Cardiac muscle cell (in vitro differentiated cells and primary cell): ENCODE measurements at regions not wholly inside any gene's neighbourhood (a gene's known extent, or its start where the extent isn't known, plus 50 kb on each side); places are given as distances from the start of the nearest gene placed in this dataset.

Experiments used
- DNase-seq, 2 donors: peaks; one replicate each; pipeline versions ENCODE4 v3.0.0 to v3.0.0-alpha.2; 2010 to 2017; ENCODE audit warnings: low read depth in 1 of 2, low spot score in 1 of 2
- H3K27ac ChIP-seq: fragments of 200-600 bp; sonication (generic); 2 replicates; pipeline ENCODE4 v1.5.1; 2016
- H3K27me3 ChIP-seq: fragments of 200-600 bp; sonication (generic); 2 replicates; pipeline ENCODE4 v1.6.0; 2016; ENCODE audit warnings: control low read depth
- H3K36me3 ChIP-seq: fragments of 200-600 bp; sonication (generic); 2 replicates; pipeline ENCODE4 v1.5.1; 2016; ENCODE audit warnings: control low read depth
- H3K4me1 ChIP-seq: fragments of 200-600 bp; sonication (generic); 2 replicates; pipeline ENCODE4 v1.8.1; 2017; ENCODE audit warnings: low read depth, mild to moderate bottlenecking, mixed run types
- H3K4me3 ChIP-seq: fragments of 200-600 bp; sonication (generic); 2 replicates; pipeline ENCODE4 v1.5.1; 2016; ENCODE audit warnings: mild to moderate bottlenecking
- H3K9me3 ChIP-seq: fragments of 200-600 bp; sonication (generic); 2 replicates; pipeline ENCODE4 v1.5.1; 2017; ENCODE audit warnings: low read depth, mild to moderate bottlenecking, control low read depth
- TF ChIP-seq, protein P1 (sequence below): IDR thresholded peaks from 2 replicates; pipeline ENCODE4 v1.5.1; 2012; ENCODE audit warnings: low read depth, mild to moderate bottlenecking, low read length

- H3K9me3 ChIP-seq = no peaks in the 10 kb centered on the region
- TF ChIP-seq, protein P1, sequence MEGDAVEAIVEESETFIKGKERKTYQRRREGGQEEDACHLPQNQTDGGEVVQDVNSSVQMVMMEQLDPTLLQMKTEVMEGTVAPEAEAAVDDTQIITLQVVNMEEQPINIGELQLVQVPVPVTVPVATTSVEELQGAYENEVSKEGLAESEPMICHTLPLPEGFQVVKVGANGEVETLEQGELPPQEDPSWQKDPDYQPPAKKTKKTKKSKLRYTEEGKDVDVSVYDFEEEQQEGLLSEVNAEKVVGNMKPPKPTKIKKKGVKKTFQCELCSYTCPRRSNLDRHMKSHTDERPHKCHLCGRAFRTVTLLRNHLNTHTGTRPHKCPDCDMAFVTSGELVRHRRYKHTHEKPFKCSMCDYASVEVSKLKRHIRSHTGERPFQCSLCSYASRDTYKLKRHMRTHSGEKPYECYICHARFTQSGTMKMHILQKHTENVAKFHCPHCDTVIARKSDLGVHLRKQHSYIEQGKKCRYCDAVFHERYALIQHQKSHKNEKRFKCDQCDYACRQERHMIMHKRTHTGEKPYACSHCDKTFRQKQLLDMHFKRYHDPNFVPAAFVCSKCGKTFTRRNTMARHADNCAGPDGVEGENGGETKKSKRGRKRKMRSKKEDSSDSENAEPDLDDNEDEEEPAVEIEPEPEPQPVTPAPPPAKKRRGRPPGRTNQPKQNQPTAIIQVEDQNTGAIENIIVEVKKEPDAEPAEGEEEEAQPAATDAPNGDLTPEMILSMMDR = no peak
- no peaks in the 10 kb centered on the region for H3K36me3 ChIP-seq
- H3K27me3 ChIP-seq = no peaks in the 10 kb centered on the region
- DNase-seq = no peak
- no peak overlapping the region for H3K27ac ChIP-seq
- H3K4me1 ChIP-seq = peaks cover 4% of the 10 kb centered on the region
- no peak overlapping the region for H3K4me3 ChIP-seq
Observed at GRCh38 chr22:23495614-23496444, 84.3 kb downstream of the IGLL1 start.

GRCh38 chr22:23494930-23495266, 85.2 kb downstream of the IGLL1 start:
- no peaks in the 10 kb centered on the region for H3K27me3 ChIP-seq
- no peaks in the 10 kb centered on the region for H3K9me3 ChIP-seq
- H3K4me1 ChIP-seq = no peaks in the 10 kb centered on the region
- no peaks in the 10 kb centered on the region for H3K36me3 ChIP-seq
- H3K27ac ChIP-seq = no peak overlapping the region
- no peak for DNase-seq
- H3K4me3 ChIP-seq = no peak overlapping the region
- TF ChIP-seq, protein P1 = no peak

DNA sequence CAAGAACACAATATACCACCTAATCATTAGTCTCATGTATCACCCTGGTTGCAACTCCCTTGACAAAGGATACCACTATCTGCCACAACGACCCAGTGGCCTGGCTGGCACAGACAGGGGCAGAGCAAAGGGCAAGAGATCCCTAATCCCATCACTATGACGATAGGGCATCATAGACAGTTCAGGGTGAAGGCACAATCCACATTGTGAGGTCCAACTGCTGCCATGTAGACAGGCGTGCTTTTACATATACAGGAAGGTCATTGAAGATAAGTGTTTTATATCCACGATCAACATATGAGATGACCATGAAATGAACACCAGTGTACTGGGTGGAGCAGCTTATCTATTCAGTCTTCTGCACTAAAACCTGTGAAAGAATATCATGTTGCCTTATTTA, 94.6 kb downstream of the IGLL1 start:
- DNase-seq = no peak
- Histone ChIP-seq H3K36me3 (no peaks in the 10 kb centered on the region), H3K4me1 (no peaks in the 10 kb centered on the region), H3K27ac (no peak overlapping the region), H3K27me3 (no peaks in the 10 kb centered on the region), H3K4me3 (no peak overlapping the region), H3K9me3 (no peaks in the 10 kb centered on the region)
- TF ChIP-seq, protein P1 = no peak

- Histone ChIP-seq H3K27ac (no peak overlapping the region), H3K36me3 (no peaks in the 10 kb centered on the region), H3K9me3 (no peaks in the 10 kb centered on the region), H3K4me3 (no peak overlapping the region), H3K4me1 (no peaks in the 10 kb centered on the region), H3K27me3 (no peaks in the 10 kb centered on the region)
- TF ChIP-seq, protein P1 = no peak
- no peak for DNase-seq
Observed at GRCh38 chr22:23484651-23485050, 95.4 kb downstream of the IGLL1 start.

- H3K27me3 ChIP-seq = no peaks in the 10 kb centered on the region
- TF ChIP-seq, protein P1 = no peak
- H3K36me3 ChIP-seq = no peaks in the 10 kb centered on the region
- no peaks in the 10 kb centered on the region for H3K4me1 ChIP-seq
- H3K27ac ChIP-seq = no peak overlapping the region
- no peak overlapping the region for H3K4me3 ChIP-seq
- H3K9me3 ChIP-seq = no peaks in the 10 kb centered on the region
- DNase-seq = no peak
Observed at GRCh38 chr22:23481369-23481768, 98.7 kb downstream of the IGLL1 start.
